OCI-LY3 (cell line): ENCODE measurements at regions not wholly inside any gene's neighbourhood (a gene's known extent, or its start where the extent isn't known, plus 50 kb on each side); places are given as distances from the start of the nearest gene placed in this dataset.

Source experiments
- H2AFZ ChIP-seq: fragments of 200-600, 300-600 bp; shearing (Covaris generic); 2 replicates; pipeline ENCODE4 v1.6.0; 2014; ENCODE audit warnings: antibody characterized with exemption, low read depth, low read length
- H3K27ac ChIP-seq: fragments of 200-600, 300-600 bp; sonication (generic); 2 replicates; pipeline ENCODE4 v1.5.1; 2014; ENCODE audit warnings: mild to moderate bottlenecking, low read length, moderate library complexity, mixed read lengths
- H3K27me3 ChIP-seq: fragments of 200-600, 300-600 bp; sonication (generic); 2 replicates; pipeline ENCODE4 v1.6.1; 2014; ENCODE audit warnings: low read depth, low read length, mixed read lengths
- H3K36me3 ChIP-seq: fragments of 200-600, 300-600 bp; sonication (generic); replicated peaks from 2 replicates; pipeline ENCODE3; 2014; ENCODE audit warnings: low read depth, low read length, mixed read lengths
- H3K4me1 ChIP-seq: fragments of 300-600, 200-600 bp; sonication (generic); 2 replicates; pipeline ENCODE4 v1.6.1; 2014; ENCODE audit warnings: low read length, mixed read lengths
- H3K4me2 ChIP-seq: fragments of 200-600, 300-600 bp; sonication (generic); 2 replicates; pipeline ENCODE4 v1.6.1; 2014; ENCODE audit warnings: low read length, mixed read lengths
- H3K4me3 ChIP-seq: fragments of 300-600, 200-600 bp; sonication (generic); 2 replicates; pipeline ENCODE4 v1.5.1; 2014; ENCODE audit warnings: antibody characterized with exemption, mild to moderate bottlenecking, low read length, moderate library complexity
- H3K79me2 ChIP-seq: fragments of 300-600, 200-600 bp; shearing (Covaris generic); 2 replicates; pipeline ENCODE4 v1.6.1; 2014; ENCODE audit warnings: mild to moderate bottlenecking, low read length, mixed read lengths
- H3K9ac ChIP-seq: fragments of 300-600, 200-600 bp; shearing (Covaris generic); 2 replicates; pipeline ENCODE4 v1.6.0; 2014; ENCODE audit warnings: mild to moderate bottlenecking, low read length, moderate library complexity
- H3K9me3 ChIP-seq: fragments of 200-600, 300-600 bp; shearing (Covaris generic); 2 replicates; pipeline ENCODE4 v1.6.1; 2014; ENCODE audit warnings: low read length, mixed read lengths; ENCODE audit not compliant: insufficient read depth
- H4K20me1 ChIP-seq: fragments of 200-600, 300-600 bp; sonication (generic); 2 replicates; pipeline ENCODE4 v1.6.1; 2016; ENCODE audit warnings: low read length, mixed read lengths; ENCODE audit not compliant: insufficient read depth
- CTCF ChIP-seq: fragments of 200-600, 300-600 bp; sonication (generic); IDR thresholded peaks from 2 replicates; pipeline ENCODE4 v1.5.1; 2014; ENCODE audit warnings: antibody characterized with exemption, low read length, low read depth
- EZH2phosphoT487 ChIP-seq: fragments of 200-600 bp; shearing (Covaris generic); IDR thresholded peaks from 2 replicates; pipeline ENCODE4 v1.6.1; 2018; ENCODE audit warnings: antibody characterized with exemption, mixed run types, low read depth

DNA sequence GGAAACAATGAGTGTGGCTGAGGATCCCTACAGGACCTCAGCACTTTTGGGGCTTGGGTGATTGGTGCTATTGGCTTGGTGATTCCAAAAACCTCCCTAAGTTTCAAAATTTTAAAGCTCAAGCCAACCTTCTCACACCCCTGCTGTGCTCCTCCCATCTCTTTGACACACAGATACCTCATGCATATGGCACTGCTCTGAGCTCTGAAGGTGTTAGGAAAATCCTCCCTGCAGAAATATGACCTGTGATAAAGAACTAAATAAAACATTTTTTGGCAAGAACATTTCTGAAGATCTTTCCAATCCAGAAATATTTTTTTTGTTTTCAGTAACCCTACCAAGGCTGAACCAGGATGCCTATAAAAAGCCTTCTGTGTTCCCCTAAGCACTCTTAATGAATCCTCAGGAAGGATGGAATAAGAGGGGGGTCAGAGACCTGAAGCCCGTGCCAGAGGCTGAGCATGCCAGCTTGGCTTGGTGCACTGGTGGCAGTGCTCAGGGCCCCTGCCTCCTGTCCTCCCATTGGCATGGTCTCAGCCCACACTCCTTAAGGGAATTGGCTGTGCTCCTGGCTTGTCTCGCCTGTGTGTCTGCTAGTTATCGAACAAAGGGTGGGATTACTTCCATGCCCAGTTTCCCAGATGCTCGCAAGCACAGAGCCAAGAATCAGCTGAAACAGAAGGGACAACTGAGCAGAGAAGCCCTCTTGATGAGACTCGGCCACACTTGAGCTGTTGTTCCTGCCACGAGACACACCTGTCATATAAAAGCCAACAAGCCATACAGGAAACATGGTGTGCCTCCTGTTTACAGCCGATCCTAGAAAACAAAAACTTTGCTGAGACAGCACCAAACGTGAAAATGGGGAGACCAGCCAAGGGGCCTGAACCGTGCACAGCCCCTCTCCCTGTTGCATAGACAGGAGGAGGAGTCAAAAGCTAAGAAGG, 132.7 kb upstream of the EEA1 start:
- Histone ChIP-seq H4K20me1 (no peaks in the 10 kb centered on the region), H3K79me2 (no peaks in the 10 kb centered on the region), H3K36me3 (no peaks in the 10 kb centered on the region), H3K9ac (no peak overlapping the region), H3K9me3 (peaks cover 5% of the 10 kb centered on the region; the same call in 1 of the 2 replicates), H3K4me3 (no peak overlapping the region), H2AFZ (no peak overlapping the region), H3K27me3 (peaks cover 85% of the 10 kb centered on the region), H3K4me2 (peak overlapping the region; percentile 83), H3K4me1 (peaks cover 28% of the 10 kb centered on the region), H3K27ac (no peak overlapping the region)
- TF ChIP-seq EZH2phosphoT487, result no peak
- no peak for TF ChIP-seq CTCF

DNA sequence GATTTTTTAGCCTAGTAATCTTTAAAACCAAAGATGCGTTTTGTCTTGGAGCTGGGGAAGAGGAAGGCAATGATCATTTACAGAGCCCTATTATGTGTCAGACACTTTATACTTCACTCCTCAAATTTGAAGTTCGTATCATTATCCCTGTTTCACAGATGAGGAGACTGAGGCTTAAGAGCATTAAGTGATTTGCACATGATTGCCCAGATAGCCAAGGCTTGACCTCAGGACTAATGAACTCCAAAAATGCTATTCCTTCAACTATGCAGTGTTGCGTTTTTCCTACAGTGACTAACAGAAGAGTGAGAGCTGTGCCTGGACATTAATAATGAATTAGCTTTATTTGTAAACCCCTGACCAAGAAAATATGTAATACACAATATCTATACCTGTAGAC, 136.8 kb upstream of the EEA1 start:
- H2AFZ ChIP-seq, result no peak overlapping the region
- H3K27ac ChIP-seq, result no peak overlapping the region
- H3K27me3 ChIP-seq, result peaks cover 90% of the 10 kb centered on the region
- no peak overlapping the region for H3K4me3 ChIP-seq
- TF ChIP-seq EZH2phosphoT487 (no peak), CTCF (no peak)
- no peak overlapping the region for H3K9ac ChIP-seq
- peaks cover 13% of the 10 kb centered on the region for H3K4me1 ChIP-seq
- H4K20me1 ChIP-seq, result no peaks in the 10 kb centered on the region
- no peaks in the 10 kb centered on the region for H3K36me3 ChIP-seq
- H3K4me2 ChIP-seq, result no peak overlapping the region
- H3K9me3 ChIP-seq, result no peaks in the 10 kb centered on the region
- no peaks in the 10 kb centered on the region for H3K79me2 ChIP-seq

GRCh38 chr12:93072340-93072739, 143.2 kb upstream of the EEA1 start:
- no peaks in the 10 kb centered on the region for H3K79me2 ChIP-seq
- TF ChIP-seq EZH2phosphoT487 (no peak), CTCF (no peak)

GRCh38 chr12:93073324-93073723, 144.2 kb upstream of the EEA1 start:
- Histone ChIP-seq H4K20me1 (no peaks in the 10 kb centered on the region), H3K36me3 (no peaks in the 10 kb centered on the region), H3K27me3 (peaks cover 56% of the 10 kb centered on the region), H3K4me1 (no peaks in the 10 kb centered on the region), H3K4me2 (no peak overlapping the region), H3K79me2 (no peaks in the 10 kb centered on the region), H3K9me3 (no peaks in the 10 kb centered on the region), H2AFZ (no peak overlapping the region), H3K9ac (no peak overlapping the region), H3K27ac (no peak overlapping the region), H3K4me3 (no peak overlapping the region)
- TF ChIP-seq CTCF, result no peak
- no peak for TF ChIP-seq EZH2phosphoT487

More at GRCh38 chr12:93072340-93072739, 143.2 kb upstream of the EEA1 start:
- Histone ChIP-seq H2AFZ (no peak overlapping the region), H3K4me1 (no peaks in the 10 kb centered on the region), H3K27me3 (peaks cover 64% of the 10 kb centered on the region), H3K9ac (no peak overlapping the region), H3K4me2 (no peak overlapping the region), H3K4me3 (no peak overlapping the region), H3K36me3 (no peaks in the 10 kb centered on the region), H3K27ac (no peak overlapping the region), H3K9me3 (no peaks in the 10 kb centered on the region), H4K20me1 (no peaks in the 10 kb centered on the region)
